GM19193 (cell line): ENCODE measurements at regions not wholly inside any gene's neighbourhood (a gene's known extent, or its start where the extent isn't known, plus 50 kb on each side); places are given as distances from the start of the nearest gene placed in this dataset.

Source experiments
- POLR2A ChIP-seq: IDR thresholded peaks from 4 replicates; pipeline ENCODE4 v1.6.1; 2011; ENCODE audit not compliant: insufficient read depth, insufficient read length; ENCODE audit errors: extremely low read depth

GRCh38 chr11:128246364-128246801 is 341.0 kb downstream of the ETS1 start:
- no peak for TF ChIP-seq POLR2A

- TF ChIP-seq POLR2A = no peak
Measured at GRCh38 chr11:128244871-128245270, 342.5 kb downstream of the ETS1 start.

GRCh38 chr11:128242451-128242850 is 344.9 kb downstream of the ETS1 start:
- TF ChIP-seq POLR2A = no peak

GRCh38 chr11:128240546-128240945 is 346.8 kb downstream of the ETS1 start:
- no peak for TF ChIP-seq POLR2A

GRCh38 chr11:128239306-128239705 is 348.1 kb downstream of the ETS1 start:
- no peak for TF ChIP-seq POLR2A

- no peak for TF ChIP-seq POLR2A
Measured at GRCh38 chr11:128238521-128239265, 348.7 kb downstream of the ETS1 start.

GRCh38 chr11:128236506-128237498 is 350.6 kb downstream of the ETS1 start:
- no peak for TF ChIP-seq POLR2A

GRCh38 chr11:128235958-128236357 is 351.4 kb downstream of the ETS1 start:
- TF ChIP-seq POLR2A = no peak

- TF ChIP-seq POLR2A = no peak
Measured at GRCh38 chr11:128235426-128235825, 351.9 kb downstream of the ETS1 start.

- no peak for TF ChIP-seq POLR2A
Measured at GRCh38 chr11:128234143-128234542, 353.2 kb downstream of the ETS1 start.

GRCh38 chr11:128232588-128232987 is 354.8 kb downstream of the ETS1 start:
- no peak for TF ChIP-seq POLR2A

GRCh38 chr11:128231845-128232410 is 355.4 kb downstream of the ETS1 start:
- TF ChIP-seq POLR2A = no peak

GRCh38 chr11:128227466-128227865 is 359.9 kb downstream of the ETS1 start:
- TF ChIP-seq POLR2A = no peak

- TF ChIP-seq POLR2A = no peak
Measured at GRCh38 chr11:128226106-128226716, 361.1 kb downstream of the ETS1 start.
